Vagina (tissue), 2 donors: ENCODE measurements at regions not wholly inside any gene's neighbourhood (a gene's known extent, or its start where the extent isn't known, plus 50 kb on each side); places are given as distances from the start of the nearest gene placed in this dataset.

ENCODE experiments used
- POLR2AphosphoS5 ChIP-seq, 2 donors: sonication (generic); formaldehyde crosslinking; IDR thresholded peaks; one replicate each; pipeline ENCODE4 v1.9.0; 2017; ENCODE audit warnings: antibody characterized with exemption in 2 of 2, mild to moderate bottlenecking in 2 of 2, low read depth in 1 of 2; ENCODE audit not compliant: insufficient read depth in 1 of 2
- TF ChIP-seq, protein P1 (sequence below), 3 experiments: fragments of 450-650 bp in 2 of 3; fragments of 200-600 bp in 1 of 3; sonication (generic) in 1 of 3; IDR thresholded peaks; one replicate each; pipeline ENCODE4 v1.5.1; 2017 to 2019; ENCODE audit warnings: antibody characterized with exemption in 3 of 3, mild to moderate bottlenecking in 2 of 3, moderate library complexity in 2 of 3

DNA sequence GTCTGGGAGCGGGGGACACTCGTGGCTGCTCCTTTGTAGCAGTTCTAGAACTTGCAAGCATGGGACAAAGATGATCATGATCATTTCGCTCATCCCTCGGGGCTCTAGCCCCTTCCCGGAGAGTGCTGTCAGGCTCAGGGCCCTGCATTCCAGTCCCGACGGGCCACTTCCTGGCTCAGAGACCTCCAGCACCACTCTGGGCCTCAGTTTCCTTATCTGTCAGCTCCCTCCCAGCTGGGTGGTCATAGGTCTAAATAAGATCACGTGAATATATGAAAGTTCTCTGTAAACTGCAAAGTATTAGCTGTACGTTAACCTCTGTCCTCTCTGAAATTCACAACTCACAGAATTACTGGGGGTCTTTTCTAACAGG, 52.8 kb upstream of the SLC6A11 start:
- TF ChIP-seq, protein P1, sequence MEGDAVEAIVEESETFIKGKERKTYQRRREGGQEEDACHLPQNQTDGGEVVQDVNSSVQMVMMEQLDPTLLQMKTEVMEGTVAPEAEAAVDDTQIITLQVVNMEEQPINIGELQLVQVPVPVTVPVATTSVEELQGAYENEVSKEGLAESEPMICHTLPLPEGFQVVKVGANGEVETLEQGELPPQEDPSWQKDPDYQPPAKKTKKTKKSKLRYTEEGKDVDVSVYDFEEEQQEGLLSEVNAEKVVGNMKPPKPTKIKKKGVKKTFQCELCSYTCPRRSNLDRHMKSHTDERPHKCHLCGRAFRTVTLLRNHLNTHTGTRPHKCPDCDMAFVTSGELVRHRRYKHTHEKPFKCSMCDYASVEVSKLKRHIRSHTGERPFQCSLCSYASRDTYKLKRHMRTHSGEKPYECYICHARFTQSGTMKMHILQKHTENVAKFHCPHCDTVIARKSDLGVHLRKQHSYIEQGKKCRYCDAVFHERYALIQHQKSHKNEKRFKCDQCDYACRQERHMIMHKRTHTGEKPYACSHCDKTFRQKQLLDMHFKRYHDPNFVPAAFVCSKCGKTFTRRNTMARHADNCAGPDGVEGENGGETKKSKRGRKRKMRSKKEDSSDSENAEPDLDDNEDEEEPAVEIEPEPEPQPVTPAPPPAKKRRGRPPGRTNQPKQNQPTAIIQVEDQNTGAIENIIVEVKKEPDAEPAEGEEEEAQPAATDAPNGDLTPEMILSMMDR (IDR thresholded peaks at IDR 0.05) = no peak
- no peak for TF ChIP-seq POLR2AphosphoS5 (IDR thresholded peaks at IDR 0.05; ENCODE audit: insufficient read depth in 1 of 2, low read depth in 1 of 2)
